ENCODE measurements at regions not wholly inside any gene's neighbourhood (a gene's known extent, or its start where the extent isn't known, plus 50 kb on each side); places are given as distances from the start of the nearest gene placed in this dataset.
"Not testable (repeated sequence)": the region's sequence is repeated elsewhere in the genome, so short reads cannot be mapped to it uniquely, and the experiment has no call there.

- no peak for DNase-seq
Observed at GRCh38 chr12:47343684-47344567, 264.2 kb upstream of the AMIGO2 start.

DNA sequence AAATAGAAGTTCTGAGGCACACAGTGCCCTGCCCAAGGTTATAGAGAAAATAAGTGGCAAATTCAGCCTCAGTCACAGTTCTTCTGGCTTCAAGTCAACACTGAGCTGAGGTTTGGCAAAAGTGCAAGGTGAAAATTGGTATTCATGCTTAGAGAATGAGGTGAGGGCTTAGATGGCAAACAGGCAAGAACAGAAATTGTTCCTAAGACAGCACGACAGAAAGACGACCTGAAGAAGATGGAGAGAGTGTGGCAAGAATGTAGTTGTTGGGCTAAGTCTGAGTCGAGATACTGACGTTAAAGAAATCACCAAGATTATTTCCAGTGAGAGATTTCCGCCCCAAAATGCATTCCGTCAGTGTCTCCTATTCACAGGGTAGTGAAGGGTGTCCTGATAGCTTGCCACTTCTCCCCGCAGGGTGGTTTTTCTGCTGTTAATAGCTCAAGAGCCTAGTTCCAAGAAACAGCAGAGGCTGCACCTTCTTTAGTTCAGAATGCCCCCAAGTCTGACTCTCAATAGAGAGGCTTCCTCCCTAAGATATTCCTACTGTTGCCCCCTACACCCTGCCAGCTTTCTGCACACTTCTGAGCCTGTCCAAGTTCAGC lies 260.8 kb upstream of the AMIGO2 start:
- no peak for DNase-seq

DNA sequence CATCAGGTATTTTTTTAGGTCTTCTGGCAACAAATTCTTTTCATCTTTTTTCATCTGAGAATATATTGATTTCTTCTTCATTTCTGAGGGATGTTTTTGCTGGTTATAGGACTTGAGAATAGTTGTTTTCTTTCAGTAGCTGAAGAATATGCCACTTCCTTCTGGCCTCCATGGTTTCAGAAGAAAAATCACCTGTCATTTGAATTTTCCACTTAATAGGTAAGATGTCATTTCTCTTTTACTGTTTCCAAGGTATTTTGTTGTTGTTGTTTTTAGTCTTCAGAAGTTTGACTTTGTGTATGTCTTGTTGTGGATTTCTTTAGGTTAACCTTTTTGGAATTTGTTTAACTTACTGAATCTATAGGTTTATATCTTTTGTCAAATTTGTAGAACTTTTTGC lies 257.8 kb upstream of the AMIGO2 start:
- DNase-seq, result no peak

DNA sequence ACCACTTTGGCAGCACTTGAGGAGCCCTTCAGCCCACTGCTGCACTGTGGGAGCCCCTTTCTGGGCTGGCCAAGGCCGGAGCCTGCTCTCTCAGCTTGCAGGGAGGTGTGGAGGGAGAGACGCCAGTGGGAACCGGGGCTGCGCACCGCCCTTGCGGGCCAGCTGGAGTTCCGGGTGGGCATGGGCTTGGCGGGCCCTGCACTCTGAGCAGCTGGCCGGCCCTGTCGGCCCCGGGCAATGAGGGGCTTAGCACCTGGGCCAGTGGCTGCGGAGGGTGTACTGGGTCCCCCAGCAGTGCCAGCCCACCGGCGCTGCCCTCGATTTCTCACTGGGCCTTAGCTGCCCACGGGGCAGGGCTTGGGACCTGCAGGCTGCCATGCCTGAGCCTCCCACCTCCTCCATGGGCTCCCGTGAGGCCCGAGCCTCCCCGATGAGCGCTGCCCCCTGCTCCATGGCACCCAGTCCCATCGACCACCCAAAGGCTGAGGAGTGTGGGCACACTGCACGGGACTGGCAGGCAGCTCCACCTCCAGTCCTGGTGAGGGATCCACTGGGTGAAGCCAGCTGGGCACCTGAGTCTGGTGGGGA lies 253.6 kb upstream of the AMIGO2 start:
- DNase-seq, result not testable (repeated sequence)

- DNase-seq, result no peak
Observed at GRCh38 chr12:47328831-47329545, 249.2 kb upstream of the AMIGO2 start.

- no peak for DNase-seq
Observed at GRCh38 chr12:47326190-47326589, 246.4 kb upstream of the AMIGO2 start.

DNA sequence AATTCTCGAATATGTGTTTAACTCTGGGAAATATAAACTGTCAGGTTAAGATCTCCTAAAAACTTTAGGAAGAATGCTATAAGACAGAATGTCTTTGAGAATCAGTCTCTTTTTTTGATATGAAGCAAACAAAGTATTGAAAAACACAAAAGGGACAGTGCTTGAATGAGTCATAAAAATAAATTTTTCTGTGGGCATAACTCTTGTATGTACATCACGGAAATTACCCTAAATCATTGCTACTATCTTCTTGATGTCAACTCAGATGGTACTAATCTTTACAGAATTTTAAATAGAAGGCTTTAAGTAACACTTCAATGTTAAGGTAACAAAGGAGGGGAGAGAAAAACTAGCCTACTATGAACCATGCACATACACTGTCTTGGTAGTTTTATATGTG lies 244.0 kb upstream of the AMIGO2 start:
- no peak for DNase-seq

DNA sequence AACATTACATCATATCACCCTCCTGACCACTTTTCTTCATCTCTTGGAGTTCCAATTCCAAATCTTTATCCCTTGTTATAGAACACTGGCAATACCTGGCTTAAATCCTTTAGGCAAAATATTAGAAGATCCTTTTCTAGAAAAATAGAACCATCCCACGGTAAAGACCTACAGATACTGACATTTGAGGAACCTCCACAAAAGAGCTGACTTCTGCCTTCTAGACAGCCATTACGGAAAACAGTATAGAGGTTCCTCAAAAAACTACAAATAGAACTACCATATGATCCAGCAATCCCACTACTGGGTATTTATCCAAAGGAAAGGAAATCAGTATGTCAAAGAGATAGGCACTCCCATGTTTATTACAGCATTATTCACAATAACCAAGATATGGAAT lies 241.7 kb upstream of the AMIGO2 start:
- DNase-seq, result no peak

DNA sequence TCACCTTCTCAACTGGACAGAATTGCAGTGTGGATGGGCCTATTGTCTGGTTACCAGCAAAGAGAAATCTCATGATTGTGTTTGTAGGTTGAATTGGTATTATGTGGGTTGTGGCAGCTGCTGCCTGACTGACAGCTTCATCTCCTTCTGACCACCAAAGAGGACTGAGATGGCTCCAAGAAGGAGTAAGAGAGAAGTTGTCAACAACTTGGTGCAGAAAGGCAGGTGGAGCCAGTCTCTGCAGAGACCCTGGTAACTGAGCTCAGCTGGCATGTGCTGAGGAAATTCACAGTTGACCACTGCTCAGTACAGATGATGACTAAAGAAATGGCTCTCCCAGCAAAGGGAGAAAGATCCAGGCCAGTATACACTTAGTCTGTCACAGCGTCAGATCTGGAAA lies 240.0 kb upstream of the AMIGO2 start:
- DNase-seq, result no peak

DNA sequence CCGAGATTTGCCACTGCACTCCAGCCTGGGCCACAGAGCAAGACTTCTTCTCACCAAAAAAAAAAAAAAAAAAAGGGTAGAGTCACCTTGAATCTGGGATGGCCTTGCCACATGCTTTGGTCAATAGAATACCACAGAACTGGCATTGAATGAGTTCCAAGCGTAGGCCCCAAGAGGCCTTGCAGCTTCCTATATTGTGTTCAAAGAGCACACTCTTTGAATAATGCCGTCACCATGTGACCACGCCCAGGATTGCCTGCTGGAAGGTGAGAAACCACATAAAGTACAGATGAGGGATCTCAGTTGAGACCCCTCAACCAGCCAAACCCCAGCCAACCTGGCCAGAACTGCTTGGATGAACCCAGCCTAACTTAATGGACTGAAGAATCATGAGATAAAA lies 239.2 kb upstream of the AMIGO2 start:
- no peak for DNase-seq

DNA sequence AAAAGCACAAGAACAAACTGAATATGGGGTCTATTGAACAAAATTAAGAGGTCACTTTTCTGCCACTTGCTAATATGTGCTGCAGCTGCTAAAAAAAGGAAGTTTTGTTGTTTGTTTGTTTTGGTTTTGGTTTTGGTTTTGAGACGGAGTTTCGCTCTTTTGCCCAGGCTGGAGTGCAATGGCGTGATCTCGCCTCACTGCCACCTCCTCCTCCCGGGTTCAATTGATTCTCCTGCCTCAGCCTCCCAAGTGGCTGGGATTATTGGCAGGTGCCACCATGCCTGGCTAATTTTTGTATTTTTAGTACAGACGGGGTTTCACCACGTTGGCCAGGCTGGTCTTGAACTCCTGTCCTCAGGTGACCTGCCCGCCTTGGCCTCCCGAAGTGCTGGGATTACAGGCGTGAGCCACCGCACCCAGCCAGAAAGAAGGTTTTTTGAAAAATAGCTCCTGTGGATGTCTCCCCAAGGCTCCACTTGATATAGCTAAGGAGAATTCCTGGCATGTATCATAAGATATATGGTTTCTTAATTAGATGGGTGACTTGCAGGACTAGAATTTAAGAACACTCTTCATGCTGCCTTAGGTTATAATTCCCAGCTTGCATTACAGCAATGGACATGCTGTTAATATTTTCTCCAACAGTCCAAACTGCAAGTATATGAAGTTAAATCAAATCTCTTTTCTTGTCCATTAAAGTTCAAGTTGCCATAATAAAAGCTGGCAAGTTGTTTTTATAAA lies 237.6 kb upstream of the AMIGO2 start:
- peak; percentile 32 to 49 for DNase-seq

- DNase-seq, result no peak
Observed at GRCh38 chr12:47316609-47317049, 236.9 kb upstream of the AMIGO2 start.

- DNase-seq, result no peak
Observed at GRCh38 chr12:47314996-47315395, 235.2 kb upstream of the AMIGO2 start.

- DNase-seq, result peak in 1 of 2 donors; percentile 33
Observed at GRCh38 chr12:47312808-47313426, 233.2 kb upstream of the AMIGO2 start.

DNA sequence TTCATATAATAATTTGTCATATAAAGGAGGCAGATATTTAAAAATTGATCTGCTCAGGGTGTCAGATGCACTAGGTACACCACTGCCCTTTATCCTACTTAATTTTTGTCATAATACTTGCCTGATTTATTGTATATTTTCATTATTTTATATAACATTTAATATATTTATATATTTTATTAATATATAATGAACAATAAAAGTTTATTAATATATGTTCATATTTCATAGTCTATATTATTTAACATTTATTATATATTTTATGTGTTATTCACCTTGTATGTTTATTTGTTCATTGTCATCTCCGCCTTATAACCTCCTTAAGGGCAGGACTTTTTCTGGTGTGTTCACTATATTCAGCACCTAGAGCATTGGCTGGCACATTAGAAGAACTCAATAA lies 232.4 kb upstream of the AMIGO2 start:
- no peak for DNase-seq

DNA sequence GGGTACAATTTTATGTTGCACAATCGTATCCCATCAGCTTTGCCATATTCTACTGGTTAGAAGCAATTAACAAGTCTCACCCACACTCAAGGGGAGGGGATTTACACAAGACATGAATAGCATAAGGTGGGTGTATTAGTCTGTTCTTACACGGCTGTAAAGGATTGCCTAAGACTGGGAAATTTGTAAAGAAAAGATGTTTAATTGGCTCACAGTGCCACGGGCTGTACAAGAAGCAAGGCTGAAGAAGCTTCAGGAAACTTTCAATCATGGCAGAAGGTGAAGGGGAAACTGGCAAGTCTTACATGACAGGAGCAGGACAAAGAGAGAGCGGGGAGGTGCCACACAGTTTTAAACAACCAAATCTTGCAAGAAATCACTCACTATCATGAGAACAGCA lies 231.8 kb upstream of the AMIGO2 start:
- DNase-seq, result no peak

- no peak for DNase-seq
Observed at GRCh38 chr12:47311010-47311409, 231.3 kb upstream of the AMIGO2 start.

GRCh38 chr12:47308672-47309071 lies 228.9 kb upstream of the AMIGO2 start:
- no peak for DNase-seq

DNA sequence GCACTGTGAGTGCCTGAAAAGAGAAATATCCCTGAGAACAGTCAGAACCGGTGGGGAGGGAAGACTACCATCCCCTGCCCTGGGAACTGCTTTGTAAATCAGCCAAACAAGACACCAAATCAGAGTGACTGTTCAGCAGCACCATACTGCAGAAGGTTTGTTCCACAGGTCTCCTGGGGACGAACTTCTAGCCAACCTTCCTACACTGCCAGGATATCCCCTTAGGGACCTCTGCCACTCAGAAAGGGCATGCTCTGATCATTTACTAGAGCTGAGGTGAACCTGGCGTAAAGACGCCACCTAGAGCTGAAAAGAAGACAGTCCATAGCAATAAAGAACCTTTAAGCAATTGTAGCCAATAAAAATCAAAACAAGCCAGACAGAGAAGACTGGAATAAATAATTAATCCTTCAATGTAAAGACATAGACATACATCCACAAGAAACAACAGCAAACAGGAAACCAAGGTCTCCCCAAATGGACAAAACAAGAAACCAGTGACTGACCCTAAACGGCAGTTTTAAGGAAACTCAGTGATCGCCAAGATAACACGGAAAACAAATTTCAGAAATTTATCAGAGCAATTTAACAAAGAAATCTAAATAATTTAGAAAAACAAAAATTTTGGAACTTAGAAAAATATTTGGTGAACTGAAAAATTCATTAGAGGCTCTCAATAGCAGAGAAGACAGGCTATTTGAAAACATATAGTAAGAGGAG lies 228.1 kb upstream of the AMIGO2 start:
- peak; percentile 77 to 82 for DNase-seq

GRCh38 chr12:47306773-47307679 lies 227.3 kb upstream of the AMIGO2 start:
- DNase-seq, result peak; percentile 75 to 76
